RPMI8226 (cell line): ENCODE measurements at regions not wholly inside any gene's neighbourhood (a gene's known extent, or its start where the extent isn't known, plus 50 kb on each side); places are given as distances from the start of the nearest gene placed in this dataset.
A peak's percentile ranks its signal among the peaks of the same experiment; 100 is the strongest.

ENCODE experiments used
- DNase-seq: peaks from one replicate; pipeline ENCODE4 v3.0.0-alpha.2; 2015

GRCh38 chr12:43294916-43295315 is 257.1 kb downstream of the ADAMTS20 start:
- no peak for DNase-seq

- no peak for DNase-seq
Observed at GRCh38 chr12:43294147-43294546, 257.9 kb downstream of the ADAMTS20 start.

GRCh38 chr12:43293396-43293795 is 258.6 kb downstream of the ADAMTS20 start:
- no peak for DNase-seq

GRCh38 chr12:43292699-43293098 is 259.3 kb downstream of the ADAMTS20 start:
- DNase-seq = no peak

- no peak for DNase-seq
Observed at GRCh38 chr12:43291516-43291915, 260.5 kb downstream of the ADAMTS20 start.

GRCh38 chr12:43290836-43291235 is 261.2 kb downstream of the ADAMTS20 start:
- DNase-seq = no peak

GRCh38 chr12:43289426-43289801 is 262.6 kb downstream of the ADAMTS20 start:
- DNase-seq = no peak

GRCh38 chr12:43288671-43289425 is 263.2 kb downstream of the ADAMTS20 start:
- no peak for DNase-seq

GRCh38 chr12:43287706-43288383 is 264.2 kb downstream of the ADAMTS20 start:
- no peak for DNase-seq

- DNase-seq = no peak
Observed at GRCh38 chr12:43286986-43287385, 265.0 kb downstream of the ADAMTS20 start.

GRCh38 chr12:43285159-43285598 is 266.8 kb downstream of the ADAMTS20 start:
- DNase-seq = no peak

- DNase-seq = no peak
Observed at GRCh38 chr12:43284486-43285158, 267.4 kb downstream of the ADAMTS20 start.

GRCh38 chr12:43283206-43283605 is 268.8 kb downstream of the ADAMTS20 start:
- no peak for DNase-seq

- DNase-seq = no peak
Observed at GRCh38 chr12:43282106-43282505, 269.9 kb downstream of the ADAMTS20 start.

GRCh38 chr12:43281563-43281962 is 270.4 kb downstream of the ADAMTS20 start:
- DNase-seq = no peak

- no peak for DNase-seq
Observed at GRCh38 chr12:43278541-43278832, 273.5 kb downstream of the ADAMTS20 start.

- DNase-seq = peak; percentile 16
Observed at GRCh38 chr12:43277651-43278540, 274.1 kb downstream of the ADAMTS20 start.

- DNase-seq = no peak
Observed at GRCh38 chr12:43273467-43273866, 278.5 kb downstream of the ADAMTS20 start.

- DNase-seq = no peak
Observed at GRCh38 chr12:43271659-43272058, 280.3 kb downstream of the ADAMTS20 start.

- no peak for DNase-seq
Observed at GRCh38 chr12:43267818-43268217, 284.2 kb downstream of the ADAMTS20 start.

- no peak for DNase-seq
Observed at GRCh38 chr12:43261701-43262100, 290.3 kb downstream of the ADAMTS20 start.

GRCh38 chr12:43255522-43256111 is 296.4 kb downstream of the ADAMTS20 start:
- no peak for DNase-seq

- no peak for DNase-seq
Observed at GRCh38 chr12:43252585-43252984, 299.4 kb downstream of the ADAMTS20 start.
